GM12878 (cell line): ENCODE measurements at regions not wholly inside any gene's neighbourhood (a gene's known extent, or its start where the extent isn't known, plus 50 kb on each side); places are given as distances from the start of the nearest gene placed in this dataset.

Source experiments
- ATAC-seq: fragments of 200-7000 bp; cut with Tn5 transposase; 3 replicates; pipeline ENCODE4 v1.9.1; 2020; ENCODE audit warnings: mild to moderate bottlenecking, moderate library complexity
- BruUV-seq: library from RNA; stranded (reverse); fragments of 400-500 nt; replicated peaks from 2 replicates; lab custom pipeline; 2021; lab: Mats Ljungman, UMichigan
- CTCF ChIA-PET: fragments of 300-600 bp; sonication (Branson Sonifier 250); formaldehyde crosslinking; extraction: SDS; loops from one replicate; lab custom pipeline; 2021; ENCODE audit warnings: inconsistent platforms; lab: Yijun Ruan, JAX
- POLR2A ChIA-PET: fragments of 350-600 bp; formaldehyde crosslinking; extraction: SDS; loops from one replicate; lab custom pipeline; 2021; ENCODE audit warnings: inconsistent platforms; lab: Charles Lee
- RAD21 ChIA-PET: fragments of 300-600 bp; sonication (Branson Sonifier 250); formaldehyde crosslinking; loops from one replicate; lab custom pipeline; 2023; ENCODE audit warnings: antibody characterized with exemption; ENCODE audit not compliant: unreplicated experiment; lab: Charles Lee
- SMC1A ChIA-PET: fragments of 300-600 bp; sonication (Branson Sonifier 250); formaldehyde crosslinking; loops from one replicate; lab custom pipeline; 2023; ENCODE audit not compliant: unreplicated experiment, uncharacterized antibody; lab: Charles Lee
- DNase-seq: peaks from one replicate; pipeline ENCODE4 v3.0.0-alpha.2; 2011; ENCODE audit warnings: low read depth, low spot score
- FAIRE-seq: peaks from 3 replicates; lab custom pipeline; 2011; peaks lifted over from hg19 to GRCh38; lab: Jason Lieb, UNC
- H2AFZ ChIP-seq: 2 replicates; pipeline ENCODE4 v1.6.0; 2011; ENCODE audit warnings: low read depth, low read length, control low read depth; ENCODE audit not compliant: control insufficient read depth
- H3K27ac ChIP-seq: 2 replicates; pipeline ENCODE4 v1.5.1; 2011; ENCODE audit warnings: control low read depth; ENCODE audit not compliant: control insufficient read depth, insufficient read depth
- H3K27me3 ChIP-seq, 2 experiments: replicated peaks in 1 of 2; 2 replicates each; pipeline versions ENCODE4 v1.6.0 to v1.6.1; 2011; ENCODE audit warnings: low read length in 1 of 2; ENCODE audit not compliant: control insufficient read depth in 2 of 2, insufficient read depth in 2 of 2
- H3K36me3 ChIP-seq, 2 experiments: 2 replicates each; pipeline ENCODE4 v1.5.1; 2011; ENCODE audit warnings: low read length in 1 of 2; ENCODE audit not compliant: control insufficient read depth in 2 of 2, insufficient read depth in 2 of 2
- H3K4me1 ChIP-seq: 2 replicates; pipeline ENCODE4 v1.6.1; 2011; ENCODE audit warnings: mild to moderate bottlenecking, low read length, moderate library complexity, mixed read lengths; ENCODE audit not compliant: control insufficient read depth, insufficient read depth
- H3K4me2 ChIP-seq: 2 replicates; pipeline ENCODE4 v1.6.0; 2011; ENCODE audit warnings: control low read depth; ENCODE audit not compliant: control insufficient read depth, insufficient read depth
- H3K4me3 ChIP-seq: fragments of 200-600 bp; sonication (generic); 2 replicates; pipeline ENCODE4 v1.5.1; 2016
- H3K79me2 ChIP-seq: 2 replicates; pipeline ENCODE4 v1.6.0; 2011; ENCODE audit warnings: low read length; ENCODE audit not compliant: control insufficient read depth, insufficient read depth
- H3K9ac ChIP-seq: 2 replicates; pipeline ENCODE4 v1.8.0; 2011; ENCODE audit warnings: low read length, control low read depth, mixed read lengths; ENCODE audit not compliant: control insufficient read depth, insufficient read depth
- H3K9me3 ChIP-seq: replicated peaks from 3 replicates; pipeline ENCODE4 v1.5.1; 2011; ENCODE audit warnings: mild to moderate bottlenecking, low read length; ENCODE audit not compliant: control insufficient read depth, insufficient read depth
- H4K20me1 ChIP-seq: 2 replicates; pipeline ENCODE4 v1.6.0; 2011; ENCODE audit not compliant: control insufficient read depth, insufficient read depth
- CEBPZ ChIP-seq: fragments of 150-350 bp; IDR thresholded peaks from 2 replicates; pipeline ENCODE4 v1.6.1; 2016; ENCODE audit warnings: low read depth, low read length
- CUX1 ChIP-seq: IDR thresholded peaks from 2 replicates; pipeline ENCODE4 v1.6.1; 2012; ENCODE audit warnings: improper control_type of control experiment, low read depth, low read length; ENCODE audit not compliant: insufficient replicate concordance
- FOXK2 ChIP-seq: fragments of 450-650 bp; IDR thresholded peaks from 2 replicates; pipeline ENCODE4 v1.6.1; 2017; ENCODE audit warnings: mild to moderate bottlenecking, moderate library complexity
- HDGF ChIP-seq: fragments of 450-650 bp; IDR thresholded peaks from 2 replicates; pipeline ENCODE4 v1.6.1; 2016; ENCODE audit warnings: antibody characterized with exemption
- IRF5 ChIP-seq: fragments of 450-650 bp; IDR thresholded peaks from 2 replicates; pipeline ENCODE4 v1.6.1; 2017; ENCODE audit warnings: borderline replicate concordance
- POLR2AphosphoS5 ChIP-seq: IDR thresholded peaks from 2 replicates; pipeline ENCODE4 v1.6.1; 2011; ENCODE audit warnings: mild to moderate bottlenecking, low read length, inconsistent platforms
- STAT3 ChIP-seq: IDR thresholded peaks from 2 replicates; pipeline ENCODE4 v1.6.1; 2011; ENCODE audit warnings: low read depth, low read length, improper control_type of control experiment
- ZBED1 ChIP-seq: IDR thresholded peaks from 2 replicates; pipeline ENCODE4 v1.6.1; 2016; ENCODE audit warnings: borderline replicate concordance
- WGBS: methylation state at CpG from one replicate; pipeline ENCODE4 v1.1.6; 2016; ENCODE audit warnings: low lambda C conversion rate; ENCODE audit not compliant: insufficient replicate concordance, insufficient coverage; ENCODE audit errors: missing lambda C conversion rate; 5-methylcytosine and 5-hydroxymethylcytosine counted together
- in situ Hi-C: fragments of 300-500 bp; cut with MboI; formaldehyde crosslinking; loops from 9 replicates; pipeline ENCODE4 v1.14.3; 2018; ENCODE audit warnings: mixed read lengths
- intact Hi-C: fragments of 100-400 bp; cut with micrococcal nuclease; formaldehyde crosslinking; loops from one replicate; pipeline ENCODE4 v1.14.2; 2022; ENCODE audit not compliant: unreplicated experiment

GRCh38 chr17:64750891-64751677, 89.0 kb upstream of the SMURF2 start:
- Histone ChIP-seq H3K4me3 (no peak overlapping the region), H3K79me2 (no peaks in the 10 kb centered on the region), H2AFZ (no peak overlapping the region), H4K20me1 (no peaks in the 10 kb centered on the region), H3K27me3 (no peaks in the 10 kb centered on the region), H3K4me1 (no peaks in the 10 kb centered on the region), H3K36me3 (no peaks in the 10 kb centered on the region), H3K4me2 (no peak overlapping the region), H3K9me3 (no peaks in the 10 kb centered on the region), H3K27ac (no peak overlapping the region), H3K9ac (no peak overlapping the region)
- DNase-seq (no peak), FAIRE-seq (no peak), ATAC-seq (no peak)
- BruUV-seq, result no TSS peak
- ChIA-PET RAD21 (no interaction called here), SMC1A (interaction anchor here (0.7 kb wide), 1 partner anchor 560 kb away, joined by 3 read pairs; no protein-coding TSS in a partner anchor), POLR2A (interaction anchor here (0.6 kb wide), 1 partner anchor 329 kb away, joined by 3 read pairs; no protein-coding TSS in a partner anchor), CTCF (no interaction called here)
- 88% methylated on average over 14 of the region's 14 CpGs for WGBS
- in situ Hi-C loops, result no loop called here
- TF ChIP-seq HDGF, result no peak
- TF ChIP-seq CUX1, result no peak
- TF ChIP-seq STAT3, result no peak
- TF ChIP-seq IRF5, result no peak
- TF ChIP-seq POLR2AphosphoS5, result no peak
- TF ChIP-seq FOXK2, result no peak
- TF ChIP-seq ZBED1, result no peak
- no peak for TF ChIP-seq CEBPZ
- intact Hi-C loops, result no loop called here
